ENCODE measurements at regions not wholly inside any gene's neighbourhood (a gene's known extent, or its start where the extent isn't known, plus 50 kb on each side); places are given as distances from the start of the nearest gene placed in this dataset.

DNA sequence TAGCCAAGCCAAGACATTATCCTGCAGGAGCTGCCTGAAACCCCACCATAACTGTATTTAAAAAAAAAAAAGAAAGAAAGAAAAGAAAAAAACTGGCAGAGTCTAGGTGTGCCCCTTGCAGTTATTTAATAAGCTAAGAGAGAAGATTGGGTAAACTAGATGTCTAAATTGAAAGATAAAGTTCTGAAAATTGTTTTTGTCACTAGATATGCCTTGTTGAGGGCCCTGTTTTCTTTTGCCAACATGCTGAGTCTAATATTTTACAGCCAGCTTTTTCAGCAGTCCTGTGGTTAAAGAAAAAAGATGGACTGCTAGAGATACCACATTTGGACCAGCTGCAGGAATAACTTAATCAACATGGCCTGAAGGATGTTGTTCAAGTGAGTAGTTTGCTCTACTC is 116.3 kb upstream of the TCF21 start:
- TF ChIP-seq, protein P1, sequence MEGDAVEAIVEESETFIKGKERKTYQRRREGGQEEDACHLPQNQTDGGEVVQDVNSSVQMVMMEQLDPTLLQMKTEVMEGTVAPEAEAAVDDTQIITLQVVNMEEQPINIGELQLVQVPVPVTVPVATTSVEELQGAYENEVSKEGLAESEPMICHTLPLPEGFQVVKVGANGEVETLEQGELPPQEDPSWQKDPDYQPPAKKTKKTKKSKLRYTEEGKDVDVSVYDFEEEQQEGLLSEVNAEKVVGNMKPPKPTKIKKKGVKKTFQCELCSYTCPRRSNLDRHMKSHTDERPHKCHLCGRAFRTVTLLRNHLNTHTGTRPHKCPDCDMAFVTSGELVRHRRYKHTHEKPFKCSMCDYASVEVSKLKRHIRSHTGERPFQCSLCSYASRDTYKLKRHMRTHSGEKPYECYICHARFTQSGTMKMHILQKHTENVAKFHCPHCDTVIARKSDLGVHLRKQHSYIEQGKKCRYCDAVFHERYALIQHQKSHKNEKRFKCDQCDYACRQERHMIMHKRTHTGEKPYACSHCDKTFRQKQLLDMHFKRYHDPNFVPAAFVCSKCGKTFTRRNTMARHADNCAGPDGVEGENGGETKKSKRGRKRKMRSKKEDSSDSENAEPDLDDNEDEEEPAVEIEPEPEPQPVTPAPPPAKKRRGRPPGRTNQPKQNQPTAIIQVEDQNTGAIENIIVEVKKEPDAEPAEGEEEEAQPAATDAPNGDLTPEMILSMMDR (IDR thresholded peaks at IDR 0.05; ENCODE audit: insufficient read depth, low read depth, low read length), result no peak
- no peak for TF ChIP-seq EZH2 (IDR thresholded peaks at IDR 0.05; ENCODE audit: insufficient read depth, low read length)
